ENCODE measurements at regions not wholly inside any gene's neighbourhood (a gene's known extent, or its start where the extent isn't known, plus 50 kb on each side); places are given as distances from the start of the nearest gene placed in this dataset.

GRCh38 chr2:104412384-104412783 is 441.5 kb upstream of the POU3F3 start:
- TF ChIP-seq CTCF (IDR thresholded peaks at IDR 0.05) (peak; percentile 86), ZFX (IDR thresholded peaks at IDR 0.05; ENCODE audit: borderline replicate concordance) (no peak)

Data from 22Rv1 (cell line).